ENCODE measurements at regions not wholly inside any gene's neighbourhood (a gene's known extent, or its start where the extent isn't known, plus 50 kb on each side); places are given as distances from the start of the nearest gene placed in this dataset.

- no peak for TF ChIP-seq CTCF (IDR thresholded peaks at IDR 0.05 in 4 of 5, conservative IDR thresholded peaks at IDR 0.05 in 1 of 5)
- no peak for TF ChIP-seq POLR2A (IDR thresholded peaks at IDR 0.05)
Measured at GRCh38 chr3:72591522-72592421, 256.5 kb downstream of the SHQ1 start.

Data from gastrocnemius medialis (tissue), 4 donors.